Muscle of back (tissue), 3 donors: ENCODE measurements at regions not wholly inside any gene's neighbourhood (a gene's known extent, or its start where the extent isn't known, plus 50 kb on each side); places are given as distances from the start of the nearest gene placed in this dataset.
A peak's percentile ranks its signal among the peaks of the same experiment; 100 is the strongest.

Experiments
- DNase-seq, 3 donors: peaks; one replicate each; pipeline versions ENCODE4 v3.0.0 to v3.0.0-alpha.2; 2013

- no peak for DNase-seq
These were observed 173.6 kb upstream of the NUDT6 start for GRCh38 chr4:123096038-123096437.

GRCh38 chr4:123102897-123103471 lies 180.6 kb upstream of the NUDT6 start:
- DNase-seq: peak in 2 of 3 donors; percentile 29 to 65

- DNase-seq: peak; percentile 57 to 88 (median 74)
These were observed 182.1 kb upstream of the NUDT6 start for GRCh38 chr4:123104310-123105025.

GRCh38 chr4:123105026-123105420 lies 182.6 kb upstream of the NUDT6 start:
- peak in 1 of 3 donors; percentile 72 for DNase-seq

DNA sequence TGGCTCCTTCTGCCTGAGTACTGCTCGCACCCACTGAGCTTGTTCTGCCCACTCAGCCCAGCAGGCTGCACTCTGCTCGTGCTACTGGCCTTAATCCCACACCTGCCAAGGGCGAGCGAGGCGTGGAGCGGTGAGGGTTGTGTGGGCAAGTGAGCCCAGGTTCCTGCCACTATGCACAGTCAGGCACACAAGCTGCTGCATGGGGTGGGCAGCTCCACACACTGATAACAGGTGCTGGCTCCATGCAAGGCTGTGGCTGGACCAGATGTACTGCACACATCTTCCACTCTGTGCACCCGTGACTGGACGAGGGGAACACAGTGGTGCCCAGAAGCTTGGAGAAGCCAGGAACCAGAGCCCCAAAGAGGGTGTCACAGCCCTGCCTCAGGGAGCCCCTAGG lies 184.3 kb upstream of the NUDT6 start:
- DNase-seq: no peak

DNA sequence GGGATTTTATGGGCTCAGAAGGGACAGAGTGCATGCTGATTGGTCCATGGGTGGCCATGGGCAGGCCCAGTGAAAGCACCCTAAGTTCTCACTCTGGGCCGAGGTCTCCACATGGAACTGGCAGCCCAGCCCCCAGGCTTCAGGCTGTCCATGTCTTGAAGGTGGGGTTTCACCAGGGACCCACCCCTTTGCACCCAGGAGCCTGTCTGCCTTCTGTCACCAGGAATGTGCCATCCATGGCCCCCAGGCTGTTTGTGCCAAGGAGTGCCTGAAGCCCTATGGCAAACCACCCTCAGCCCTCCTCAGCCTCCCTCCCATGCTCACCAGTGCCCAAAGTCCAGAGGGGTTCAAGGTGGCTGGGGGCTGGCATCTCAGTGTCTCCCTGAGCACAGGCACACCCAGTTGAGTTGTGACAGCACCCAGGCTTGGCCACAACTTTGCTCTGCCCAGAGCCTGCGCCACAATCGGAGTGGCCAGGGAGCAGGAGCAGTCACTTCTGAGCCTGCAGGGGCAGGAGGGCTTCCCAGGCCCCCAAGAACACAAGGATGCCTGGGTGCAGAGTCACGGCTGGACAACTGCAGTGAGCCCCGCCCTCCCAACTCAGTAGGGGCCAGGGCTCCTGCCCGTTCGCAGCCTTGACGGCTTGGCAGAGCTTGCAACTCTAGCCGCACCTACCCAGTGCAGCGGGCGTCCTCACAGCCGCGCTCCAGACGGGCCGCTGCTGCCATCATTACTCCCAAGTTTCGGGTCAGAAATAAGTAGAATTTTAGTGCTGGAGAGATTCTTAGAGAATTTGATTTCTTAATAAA lies 185.3 kb upstream of the NUDT6 start:
- no peak for DNase-seq

DNA sequence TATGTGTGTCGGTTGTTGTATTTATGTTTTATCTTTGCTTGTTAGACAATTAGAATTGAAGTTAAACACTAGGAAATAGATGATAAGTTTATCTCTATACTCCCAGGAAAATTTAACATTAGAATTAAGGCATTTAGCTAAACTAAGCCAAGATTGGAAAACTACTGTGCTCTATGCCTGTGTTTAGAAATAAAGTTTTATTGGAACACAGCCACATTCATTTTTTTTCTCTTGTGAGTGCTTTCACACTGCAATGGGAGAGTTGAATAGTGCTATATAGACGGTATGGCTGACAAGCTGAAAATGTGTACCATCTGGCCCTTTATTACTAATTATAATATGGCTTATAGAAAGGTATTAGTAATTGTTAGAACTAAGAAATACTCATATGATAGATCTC lies 186.7 kb upstream of the NUDT6 start:
- DNase-seq: no peak

DNA sequence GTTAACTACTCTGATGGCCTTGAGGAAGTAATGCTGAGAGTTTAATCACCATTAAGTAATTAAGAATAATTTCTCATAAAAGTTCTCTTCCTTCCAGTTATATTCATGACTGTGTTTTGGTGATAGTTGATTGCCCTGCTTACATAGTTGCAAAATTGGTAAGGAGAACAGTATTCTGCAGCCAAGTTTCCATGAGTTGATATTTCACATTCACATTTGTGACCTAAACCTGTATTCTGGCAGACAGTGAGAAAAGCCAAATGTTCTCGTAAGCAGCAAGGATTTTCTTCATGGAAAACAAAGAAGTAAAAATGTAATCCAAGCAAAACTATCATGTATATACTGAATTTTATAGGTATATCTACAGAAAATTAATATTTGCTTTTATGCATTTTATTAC lies 187.8 kb upstream of the NUDT6 start:
- peak; percentile 49 to 88 (median 78) for DNase-seq

DNA sequence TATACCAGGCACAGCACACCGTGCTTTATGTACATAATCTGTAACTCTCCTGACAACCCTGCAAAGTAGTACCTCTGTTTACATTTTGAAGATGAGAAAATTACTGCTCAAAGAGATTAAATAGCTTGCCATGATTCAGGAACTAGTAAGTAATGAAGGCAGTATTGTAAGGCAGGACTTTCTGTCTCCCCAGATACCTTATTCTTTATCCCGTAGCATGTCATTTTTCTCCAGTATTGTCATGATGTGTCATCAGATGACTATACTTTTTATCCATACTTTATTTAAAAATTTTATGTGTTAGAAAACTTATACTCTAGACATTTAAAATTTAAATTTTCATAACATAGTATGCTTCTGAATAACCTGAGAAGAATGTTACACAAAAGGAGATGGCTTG lies 188.3 kb upstream of the NUDT6 start:
- no peak for DNase-seq

DNA sequence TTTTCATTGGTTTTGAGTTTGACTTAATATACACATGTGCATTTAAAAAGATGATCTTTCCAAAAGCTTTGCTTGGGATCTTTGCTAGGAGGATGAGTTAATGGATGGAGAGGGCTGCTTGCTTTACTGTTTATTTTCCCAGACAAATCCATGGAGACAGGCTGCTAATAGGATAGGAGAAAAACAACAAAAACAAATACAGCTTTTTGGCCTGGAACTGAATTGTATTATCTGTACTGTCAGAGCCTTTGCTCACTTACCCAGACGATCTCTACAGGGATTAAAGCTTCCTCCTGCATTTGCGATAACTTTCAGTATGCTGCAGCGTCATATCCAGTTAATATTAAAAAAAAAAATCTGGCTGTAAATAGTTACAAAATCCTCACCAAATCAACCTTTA lies 190.8 kb upstream of the NUDT6 start:
- DNase-seq: peak; percentile 61 to 90 (median 66)

DNA sequence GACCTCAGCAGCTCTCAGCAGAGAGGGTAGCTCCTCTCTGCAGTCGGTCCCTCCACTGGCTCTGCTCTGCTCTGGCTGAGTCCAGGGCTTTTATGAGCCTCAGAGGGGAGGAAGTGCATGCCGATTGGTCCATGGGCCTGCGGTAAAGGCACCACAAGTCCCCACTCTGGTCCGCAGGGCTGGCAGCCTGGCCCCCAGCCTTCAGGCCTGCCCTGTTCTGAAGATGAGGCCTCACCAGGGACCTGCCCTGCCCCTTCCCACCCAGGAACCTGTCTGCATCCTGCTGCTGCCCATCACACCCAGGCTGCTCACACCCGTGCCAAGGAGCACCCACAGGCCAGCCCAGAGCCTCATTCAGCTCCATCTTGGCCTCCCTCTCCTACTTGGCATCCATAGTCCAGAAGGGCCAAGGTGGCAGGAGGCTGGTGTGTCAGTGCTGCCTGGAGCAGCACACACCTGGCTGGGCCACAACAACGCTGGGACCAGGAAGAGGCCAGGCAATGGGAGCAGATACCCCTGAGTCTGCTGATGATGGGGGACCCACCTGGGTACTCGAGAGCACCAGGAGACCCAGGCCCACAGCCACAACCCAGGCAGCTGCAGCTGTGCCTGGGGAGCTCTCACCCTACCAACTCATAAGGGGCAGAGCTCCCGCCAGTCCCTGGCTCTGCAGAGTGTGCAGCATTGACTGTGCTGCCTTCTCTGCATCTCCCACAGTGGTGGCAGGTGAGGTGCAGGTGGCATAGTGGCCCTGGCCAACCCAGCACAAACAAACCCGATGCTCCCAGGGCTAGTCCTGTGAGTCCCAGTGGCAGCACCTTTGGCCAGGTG lies 191.9 kb upstream of the NUDT6 start:
- DNase-seq: no peak

DNA sequence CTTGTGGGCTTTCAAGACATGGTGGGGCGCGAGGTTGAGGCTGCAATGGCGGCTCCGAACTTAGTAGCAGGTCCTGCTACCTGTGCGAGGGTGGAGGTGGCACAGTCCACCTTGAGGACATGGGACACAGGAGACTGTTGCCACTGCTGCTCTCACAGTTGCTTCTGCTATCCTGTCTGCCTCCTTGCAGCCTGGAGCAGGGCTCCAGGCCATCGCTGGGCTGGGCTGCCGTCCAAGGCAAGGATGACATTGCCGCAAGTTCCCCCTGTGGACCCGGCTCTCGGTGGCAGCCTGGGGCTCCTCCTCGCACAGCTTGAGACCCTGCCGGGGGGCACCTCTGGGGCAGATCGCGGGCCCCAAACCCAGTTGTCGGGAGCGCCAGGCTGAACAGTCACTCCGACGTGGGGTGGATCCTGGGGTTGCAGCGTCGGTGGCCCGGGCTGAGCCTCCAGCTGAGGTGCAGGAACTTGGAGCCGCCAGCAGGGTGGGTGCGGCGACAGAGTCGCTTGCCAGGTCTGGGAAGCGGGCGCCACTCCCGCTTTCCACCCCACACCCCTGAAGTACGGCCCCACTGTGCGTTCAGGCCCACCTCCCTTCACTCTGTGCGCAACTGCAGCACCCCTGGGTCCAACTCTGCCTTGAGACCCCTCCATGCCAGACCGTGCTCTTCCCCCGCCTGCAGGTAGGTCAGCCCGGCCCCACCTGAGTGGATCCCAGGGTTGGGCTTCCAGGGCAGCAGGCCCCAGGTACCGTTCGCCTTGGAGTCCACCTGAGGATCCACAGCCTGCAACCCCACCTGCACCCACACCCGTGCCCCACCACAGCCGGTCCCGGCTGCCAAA lies 192.7 kb upstream of the NUDT6 start:
- DNase-seq: no peak

GRCh38 chr4:123116412-123116811 lies 194.0 kb upstream of the NUDT6 start:
- peak in 1 of 3 donors; percentile 28 for DNase-seq

DNA sequence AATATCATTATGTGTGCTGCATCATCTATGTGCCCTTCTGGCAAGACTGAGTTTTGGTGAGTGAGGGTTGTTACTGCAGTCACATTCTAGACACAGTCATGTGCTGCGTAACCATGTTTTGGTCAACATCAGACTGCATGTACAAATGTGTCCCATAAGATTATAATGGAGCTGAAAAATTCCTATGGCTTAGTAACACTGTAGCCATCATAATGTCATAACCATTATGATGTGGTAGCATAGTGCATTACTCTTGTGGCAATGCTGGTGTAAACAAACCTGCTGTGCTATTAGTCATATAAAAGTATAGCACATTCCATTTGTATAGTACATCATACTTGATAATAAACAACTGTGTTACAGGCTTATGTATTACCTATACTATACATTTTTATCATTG lies 198.1 kb upstream of the NUDT6 start:
- DNase-seq: no peak

DNA sequence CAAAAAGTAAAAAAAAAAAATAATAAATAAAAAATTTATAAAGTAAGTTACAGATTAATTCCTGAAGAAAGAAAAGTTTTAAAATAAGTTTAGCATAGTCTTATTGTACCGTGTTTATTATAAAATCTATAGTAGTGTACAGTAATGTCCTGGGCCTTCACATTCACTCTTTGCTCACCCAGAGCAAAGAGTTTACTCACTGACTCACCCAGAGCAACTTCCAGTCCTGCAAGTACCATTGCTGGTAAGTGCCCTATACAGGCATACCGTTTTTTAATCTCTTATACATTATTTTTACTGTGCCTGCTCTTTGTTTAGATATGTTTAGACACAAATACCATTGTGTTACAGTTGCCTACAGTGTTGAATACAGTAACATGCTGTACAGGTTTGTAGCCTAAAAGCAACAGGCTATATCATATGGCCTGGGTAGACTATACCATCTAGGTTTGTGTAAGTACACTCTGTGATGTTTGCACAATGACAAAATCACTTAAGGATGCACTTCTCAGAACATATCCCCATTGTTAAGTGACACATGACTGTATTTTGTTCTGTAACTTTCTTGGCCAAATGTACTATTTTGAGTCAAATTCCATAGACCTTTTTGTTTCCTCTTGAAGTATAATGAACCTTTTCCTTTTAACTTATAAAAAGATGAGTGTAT lies 199.0 kb upstream of the NUDT6 start:
- DNase-seq: no peak

DNA sequence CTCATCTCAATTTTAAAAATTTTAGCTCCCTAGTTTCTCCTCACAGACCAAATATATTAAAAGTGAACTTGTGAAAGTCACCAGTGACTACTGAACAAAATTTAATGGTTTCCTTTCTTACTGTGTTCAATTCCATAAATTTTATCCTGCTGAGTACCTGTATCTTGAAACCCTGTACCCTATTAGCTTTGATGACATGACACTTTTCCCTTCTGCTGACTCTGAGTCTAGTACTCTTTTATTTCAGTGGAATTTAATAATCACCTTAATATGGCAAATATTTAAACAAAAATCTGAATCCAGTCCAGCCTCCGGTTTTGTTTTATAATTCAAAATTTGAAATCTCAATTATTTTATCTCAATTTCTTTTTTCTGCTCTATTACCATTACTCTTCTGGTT lies 203.1 kb upstream of the NUDT6 start:
- no peak for DNase-seq

DNA sequence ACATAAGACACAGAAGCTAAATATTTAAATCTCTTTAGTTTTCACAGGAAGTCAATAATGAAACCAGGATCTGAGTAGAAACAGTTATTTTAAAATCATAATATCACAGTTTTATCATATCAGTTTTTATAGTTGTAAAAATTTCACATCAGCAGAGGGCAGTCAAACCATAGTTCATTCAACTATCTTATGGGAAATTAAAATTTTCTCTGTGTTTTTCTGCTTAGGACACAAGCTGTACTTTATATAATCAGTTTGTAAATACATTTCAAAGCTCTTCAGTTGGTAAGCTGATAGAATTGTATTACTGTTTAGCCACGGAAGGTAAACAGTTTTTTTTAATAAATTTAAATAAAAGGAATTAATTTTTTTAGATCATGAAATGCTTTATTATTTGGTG lies 204.8 kb upstream of the NUDT6 start:
- DNase-seq: peak in 1 of 3 donors; percentile 81

GRCh38 chr4:123127875-123128274 lies 205.5 kb upstream of the NUDT6 start:
- peak in 1 of 3 donors; percentile 65 for DNase-seq

GRCh38 chr4:123133397-123134050 lies 211.1 kb upstream of the NUDT6 start:
- no peak for DNase-seq

GRCh38 chr4:123144616-123145015 lies 222.2 kb upstream of the NUDT6 start:
- DNase-seq: no peak
